ENCODE measurements at regions not wholly inside any gene's neighbourhood (a gene's known extent, or its start where the extent isn't known, plus 50 kb on each side); places are given as distances from the start of the nearest gene placed in this dataset.

- no peaks in the 10 kb centered on the region for H3F3A ChIP-seq (replicated peaks; ENCODE audit: insufficient read depth)
- CTCF ChIA-PET, result no interaction called here
- no peak for DNase-seq
Observed at GRCh38 chr3:117298273-117298672, 588.7 kb downstream of the TUSC7 start.

GRCh38 chr3:117302428-117302827, 592.8 kb downstream of the TUSC7 start:
- Histone ChIP-seq H2AFZ (ENCODE audit: low read depth) (no peak overlapping the region), H3F3A (replicated peaks; ENCODE audit: insufficient read depth) (no peaks in the 10 kb centered on the region), H3K9me3 (no peaks in the 10 kb centered on the region), H3K36me3 (replicated peaks in 1 of 2; ENCODE audit: control insufficient read depth in 1 of 2, insufficient read depth in 2 of 2, low read length in 1 of 2) (no peaks in the 10 kb centered on the region), H3K79me2 (ENCODE audit: insufficient read depth) (no peaks in the 10 kb centered on the region), H3K9me2 (no peaks in the 10 kb centered on the region), H4K20me1 (ENCODE audit: insufficient read depth) (no peaks in the 10 kb centered on the region), H3K27me3 (ENCODE audit: insufficient read depth) (no peaks in the 10 kb centered on the region), H3K4me2 (no peak overlapping the region), H3K4me1 (ENCODE audit: control insufficient read depth in 1 of 2, insufficient read depth in 2 of 2, low read depth in 1 of 2, low read length in 1 of 2) (no peaks in the 10 kb centered on the region; a peak in 1 of 4 replicates), H3K27ac (ENCODE audit: low read depth in 2 of 2, low read length in 1 of 2) (no peak overlapping the region), H3K9ac (no peak overlapping the region), H3K4me3 (ENCODE audit: low read depth in 2 of 2, low read length in 1 of 2) (no peak overlapping the region)
- ChIA-PET POLR2A (no interaction called here), CTCF (no interaction called here)
- DNase-seq, result no peak
- TF ChIP-seq ZBTB33 (IDR thresholded peaks at IDR 0.05; ENCODE audit: borderline replicate concordance, low read depth) (no peak), NFIC (IDR thresholded peaks at IDR 0.05; ENCODE audit: borderline replicate concordance) (no peak), FOSL2 (IDR thresholded peaks at IDR 0.05; ENCODE audit: borderline replicate concordance, low read depth) (no peak), TAF1 (IDR thresholded peaks at IDR 0.05; ENCODE audit: borderline replicate concordance, low read depth, low read length) (no peak), USF2 (IDR thresholded peaks at IDR 0.05; ENCODE audit: borderline replicate concordance, low read depth, low read length) (no peak), RFX5 (IDR thresholded peaks at IDR 0.05; ENCODE audit: low read length) (no peak), EP300 (IDR thresholded peaks at IDR 0.05; ENCODE audit: borderline replicate concordance in 1 of 2, low read depth in 1 of 2, low read length in 1 of 2) (no peak), MXI1 (IDR thresholded peaks at IDR 0.05; ENCODE audit: low read depth, low read length) (no peak), CHD2 (IDR thresholded peaks at IDR 0.05; ENCODE audit: low read length, partially characterized antibody) (no peak), IRF3 (IDR thresholded peaks at IDR 0.05; ENCODE audit: low read depth, low read length) (no peak), RAD21 (IDR thresholded peaks at IDR 0.05; ENCODE audit: low read length) (no peak), NRF1 (IDR thresholded peaks at IDR 0.05; ENCODE audit: low read depth, low read length) (no peak), GABPA (IDR thresholded peaks at IDR 0.05; ENCODE audit: low read depth) (no peak), MAX (IDR thresholded peaks at IDR 0.05; ENCODE audit: low read depth) (no peak), MEF2A (IDR thresholded peaks at IDR 0.05; ENCODE audit: borderline replicate concordance, low read depth) (no peak)
- WGBS (ENCODE audit: low lambda C conversion rate), result 76% methylated on average over 7 of the region's 7 CpGs

More at GRCh38 chr3:117298273-117298672, 588.7 kb downstream of the TUSC7 start:
- H3K4me1 ChIP-seq (ENCODE audit: control insufficient read depth in 1 of 2, insufficient read depth in 2 of 2, low read depth in 1 of 2, low read length in 1 of 2), result no peaks in the 10 kb centered on the region; a peak in 1 of 4 replicates
- H3K4me2 ChIP-seq, result no peak overlapping the region
- H3K36me3 ChIP-seq (replicated peaks in 1 of 2; ENCODE audit: control insufficient read depth in 1 of 2, insufficient read depth in 2 of 2, low read length in 1 of 2), result no peaks in the 10 kb centered on the region
- POLR2A ChIA-PET, result no interaction called here
- no peak overlapping the region for H3K27ac ChIP-seq (ENCODE audit: low read depth in 2 of 2, low read length in 1 of 2)
- no peak overlapping the region for H2AFZ ChIP-seq (ENCODE audit: low read depth)
- H3K9me2 ChIP-seq, result no peaks in the 10 kb centered on the region
- H3K9ac ChIP-seq, result no peak overlapping the region
- TF ChIP-seq MXI1 (IDR thresholded peaks at IDR 0.05; ENCODE audit: low read depth, low read length) (no peak), RCOR1 (IDR thresholded peaks at IDR 0.05; ENCODE audit: low read length) (no peak), RAD21 (IDR thresholded peaks at IDR 0.05; ENCODE audit: low read length) (no peak), TAF1 (IDR thresholded peaks at IDR 0.05; ENCODE audit: borderline replicate concordance, low read depth, low read length) (no peak)
- no peaks in the 10 kb centered on the region for H3K9me3 ChIP-seq
- H3K27me3 ChIP-seq (ENCODE audit: insufficient read depth), result no peaks in the 10 kb centered on the region
- no peaks in the 10 kb centered on the region for H3K79me2 ChIP-seq (ENCODE audit: insufficient read depth)
- no peaks in the 10 kb centered on the region for H4K20me1 ChIP-seq (ENCODE audit: insufficient read depth)
- no peak overlapping the region for H3K4me3 ChIP-seq (ENCODE audit: low read depth in 2 of 2, low read length in 1 of 2)
